Erythroblast (primary cell): ENCODE measurements at regions not wholly inside any gene's neighbourhood (a gene's known extent, or its start where the extent isn't known, plus 50 kb on each side); places are given as distances from the start of the nearest gene placed in this dataset.

ENCODE experiments used
- DNase-seq, 2 experiments: peaks; one replicate each; lab custom pipeline; 2025; lab: John Stamatoyannopoulos, UW
- GATA1 ChIP-seq: IDR thresholded peaks from 2 replicates; pipeline ENCODE4 v1.6.1; 2011; ENCODE audit warnings: low read depth, mild to moderate bottlenecking, control low read depth, low read length, moderate library complexity
- POLR2A ChIP-seq: IDR thresholded peaks from 2 replicates; pipeline ENCODE4 v1.6.1; 2011; ENCODE audit warnings: mild to moderate bottlenecking, low read length

DNA sequence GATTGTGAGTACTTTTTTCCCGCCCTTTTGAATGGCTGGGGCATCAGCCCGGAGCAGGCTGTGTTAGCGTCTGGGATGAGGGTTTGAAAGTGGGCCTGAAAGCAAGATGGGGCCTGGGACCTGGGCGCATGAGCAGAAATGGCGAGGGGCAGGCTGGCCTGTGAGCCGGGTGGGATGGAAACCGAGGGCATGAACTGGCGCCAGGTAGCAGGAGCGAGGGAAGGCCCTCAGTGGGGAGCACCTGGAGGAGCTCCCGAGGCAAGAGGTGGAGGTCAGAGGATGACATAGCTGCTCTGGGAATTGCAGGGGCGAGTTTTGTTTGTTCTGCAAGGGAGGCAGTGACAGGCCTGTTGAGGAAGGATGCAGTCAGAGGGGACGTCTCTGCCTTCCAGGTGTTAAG lies 68.6 kb downstream of the RGS12 start:
- no peak for DNase-seq
- TF ChIP-seq POLR2A (no peak), GATA1 (no peak)

DNA sequence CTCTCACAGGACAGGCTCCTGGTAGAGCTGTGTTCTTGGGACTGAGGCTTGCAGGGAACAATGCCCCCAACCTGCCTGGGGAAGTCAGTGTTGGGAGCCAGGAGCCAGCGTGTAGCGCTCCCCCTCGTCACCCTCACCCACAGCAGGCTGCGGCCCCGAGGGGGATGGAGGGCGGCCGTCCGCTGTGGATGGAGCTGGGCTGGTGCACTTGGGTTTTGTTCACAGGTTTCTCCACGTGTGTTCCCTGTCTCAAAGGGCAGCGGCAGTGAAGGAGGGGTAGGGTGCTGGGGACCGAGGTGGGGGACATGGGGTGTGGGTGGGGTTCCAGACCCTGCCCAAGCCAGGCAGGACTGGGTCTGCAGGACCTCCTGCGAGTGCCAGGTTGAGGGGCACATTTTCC lies 69.1 kb downstream of the RGS12 start:
- TF ChIP-seq GATA1, result no peak
- DNase-seq, result no peak

DNA sequence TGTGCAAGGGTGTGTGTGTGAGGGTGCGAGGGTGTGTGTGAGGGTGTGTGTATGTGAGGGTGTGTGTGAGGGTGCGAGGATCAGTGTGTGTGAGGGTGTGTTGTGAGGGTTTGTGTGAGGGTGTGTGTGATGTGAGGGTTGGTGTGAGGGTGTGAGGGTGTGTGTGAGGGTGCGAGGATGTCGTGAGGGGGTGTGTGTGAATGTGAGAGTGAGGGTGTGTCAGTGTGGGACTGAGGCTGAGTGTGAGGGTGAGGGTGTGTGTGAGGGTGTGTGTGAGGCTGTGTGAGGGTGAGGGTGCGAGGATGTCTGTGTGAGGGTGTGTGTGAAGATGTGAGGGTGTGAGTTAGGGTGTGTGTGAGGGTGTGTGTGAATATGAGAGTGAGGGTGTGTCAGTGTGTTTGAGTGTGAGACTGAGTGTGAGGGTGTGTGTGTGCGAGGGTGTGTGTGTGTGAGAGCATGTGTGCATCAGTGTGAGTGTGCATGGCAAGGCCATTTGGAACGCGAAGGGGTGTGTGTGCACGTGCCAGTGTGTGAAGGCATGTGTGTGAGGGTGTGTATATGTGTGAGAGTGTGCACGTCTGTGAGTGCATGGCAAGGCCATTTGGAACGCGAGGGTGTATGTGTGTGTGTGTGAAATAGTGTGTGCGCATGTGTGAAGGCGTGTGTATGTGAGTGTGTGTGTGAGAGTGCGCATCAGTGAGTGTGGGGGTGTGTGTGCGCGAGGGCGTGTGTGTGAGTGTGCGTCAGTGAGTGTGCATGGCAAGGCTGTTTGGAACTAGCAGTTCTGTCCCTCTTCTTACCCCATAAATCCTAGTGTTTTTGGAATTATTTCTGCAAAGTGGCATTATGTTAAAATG lies 69.8 kb downstream of the RGS12 start:
- DNase-seq, result no peak
- TF ChIP-seq POLR2A (no peak), GATA1 (no peak)

DNA sequence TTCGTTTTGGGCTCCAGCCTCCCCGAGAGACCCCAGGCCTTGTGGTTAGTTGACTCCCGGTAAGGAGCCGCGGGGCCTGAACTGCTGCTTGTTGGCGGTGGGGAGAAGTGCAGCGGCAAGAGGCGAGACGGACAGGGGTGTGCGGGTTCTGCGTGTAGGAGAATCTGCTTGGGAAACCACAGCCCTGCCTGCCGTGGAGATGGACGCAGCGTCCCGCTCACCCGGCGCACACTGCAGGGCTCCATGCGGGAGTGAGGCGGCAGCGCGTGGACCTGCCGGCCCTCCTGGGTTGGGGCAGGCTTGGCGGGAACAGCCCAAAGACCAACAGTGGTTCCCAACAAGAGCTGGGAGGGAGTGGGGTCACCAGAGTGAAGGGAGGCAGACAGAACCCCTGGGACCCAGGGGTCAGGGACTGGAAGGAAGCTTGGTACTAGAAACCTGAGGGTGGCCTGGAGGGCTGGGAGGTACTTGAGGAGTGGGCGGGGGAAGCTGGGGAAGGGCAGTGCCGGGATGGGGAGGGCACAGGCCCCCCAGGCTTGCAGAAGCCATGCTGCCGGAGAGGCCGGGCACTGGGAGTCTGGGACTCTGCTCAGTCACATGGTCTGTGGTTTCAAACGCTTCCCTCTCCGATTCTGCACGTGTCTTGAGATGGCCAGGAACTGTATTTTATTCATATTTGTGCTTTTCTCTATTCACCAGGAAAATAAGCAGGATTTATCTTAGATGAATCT lies 70.8 kb downstream of the RGS12 start:
- no peak for DNase-seq
- TF ChIP-seq GATA1 (no peak), POLR2A (no peak)

DNA sequence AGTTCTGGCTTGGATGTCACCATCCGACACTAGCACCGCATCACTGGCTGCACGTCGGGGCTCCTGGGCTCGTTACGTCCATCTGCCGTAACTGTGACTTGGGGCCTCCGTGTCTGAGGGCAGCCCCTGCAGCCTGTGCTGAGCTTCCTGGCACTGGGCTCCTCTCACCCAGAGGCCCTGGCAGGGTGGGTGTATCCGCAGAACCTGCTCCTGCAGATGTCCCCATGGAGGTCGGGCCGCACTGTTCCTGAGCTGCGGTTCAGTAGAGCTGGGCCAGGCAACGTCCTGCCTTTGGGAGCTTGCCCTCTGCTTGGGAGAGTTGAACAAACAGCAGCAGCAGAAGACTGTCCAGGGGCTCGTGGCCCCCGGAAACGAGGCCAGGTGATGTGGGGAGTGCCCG lies 71.4 kb downstream of the RGS12 start:
- TF ChIP-seq POLR2A (no peak), GATA1 (no peak)
- no peak for DNase-seq

DNA sequence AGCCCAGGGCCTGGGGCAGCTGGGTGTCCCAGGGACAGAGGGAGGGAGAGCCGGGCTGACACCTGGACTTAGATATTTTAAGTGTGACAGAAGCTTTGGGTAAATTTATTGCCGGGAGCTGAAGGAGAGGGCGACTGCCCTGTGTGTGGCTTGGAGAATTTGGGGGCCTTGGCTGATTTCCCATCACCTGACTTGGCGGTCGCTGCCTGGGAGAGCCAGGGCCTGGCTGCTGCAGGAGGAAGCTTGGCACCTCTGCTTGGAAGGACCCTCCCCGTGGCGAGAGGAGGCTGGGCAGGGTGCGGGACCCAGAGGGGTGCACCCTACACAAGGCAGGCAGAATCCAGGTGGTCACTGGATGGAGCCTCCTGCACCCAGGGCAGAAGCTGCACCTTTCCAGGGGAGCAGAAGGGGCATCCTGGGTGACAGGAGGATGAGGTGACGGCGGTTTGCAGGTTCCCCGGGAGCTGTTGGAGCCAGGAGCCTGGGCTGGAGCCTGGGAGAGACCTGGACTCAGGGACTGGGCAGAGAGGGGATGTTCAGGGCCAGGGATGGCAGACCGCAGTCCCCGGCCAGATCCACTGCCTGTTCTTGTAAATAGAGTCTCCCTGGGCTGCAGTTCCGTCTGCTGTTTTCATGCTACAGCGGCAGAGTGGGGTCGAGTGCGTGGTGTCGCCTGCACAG lies 72.0 kb downstream of the RGS12 start:
- TF ChIP-seq POLR2A, result no peak
- TF ChIP-seq GATA1, result no peak

DNA sequence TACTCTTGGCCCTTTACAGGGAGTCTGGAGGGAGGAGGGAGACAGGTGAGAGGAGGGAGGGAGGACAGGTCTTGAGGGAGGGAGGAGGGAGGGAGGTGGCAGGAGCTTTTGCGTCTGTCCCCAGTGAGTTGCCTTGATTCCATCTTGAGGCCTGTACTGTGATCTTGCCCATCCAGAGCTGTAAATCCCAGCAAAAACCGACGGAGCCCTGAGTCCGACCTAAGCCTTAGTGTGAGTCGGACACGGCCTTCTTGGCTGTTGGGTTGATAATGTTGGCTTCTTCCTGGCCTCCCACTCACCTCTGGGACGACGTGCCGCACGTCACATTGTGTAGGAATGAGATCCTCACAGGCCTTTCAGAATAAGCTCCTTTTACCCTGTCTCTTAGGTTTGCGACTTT lies 72.5 kb downstream of the RGS12 start:
- no peak for TF ChIP-seq GATA1
- TF ChIP-seq POLR2A, result no peak
- DNase-seq, result no peak

More for the DNA sequence above, 72.0 kb downstream of the RGS12 start:
- no peak for DNase-seq

DNA sequence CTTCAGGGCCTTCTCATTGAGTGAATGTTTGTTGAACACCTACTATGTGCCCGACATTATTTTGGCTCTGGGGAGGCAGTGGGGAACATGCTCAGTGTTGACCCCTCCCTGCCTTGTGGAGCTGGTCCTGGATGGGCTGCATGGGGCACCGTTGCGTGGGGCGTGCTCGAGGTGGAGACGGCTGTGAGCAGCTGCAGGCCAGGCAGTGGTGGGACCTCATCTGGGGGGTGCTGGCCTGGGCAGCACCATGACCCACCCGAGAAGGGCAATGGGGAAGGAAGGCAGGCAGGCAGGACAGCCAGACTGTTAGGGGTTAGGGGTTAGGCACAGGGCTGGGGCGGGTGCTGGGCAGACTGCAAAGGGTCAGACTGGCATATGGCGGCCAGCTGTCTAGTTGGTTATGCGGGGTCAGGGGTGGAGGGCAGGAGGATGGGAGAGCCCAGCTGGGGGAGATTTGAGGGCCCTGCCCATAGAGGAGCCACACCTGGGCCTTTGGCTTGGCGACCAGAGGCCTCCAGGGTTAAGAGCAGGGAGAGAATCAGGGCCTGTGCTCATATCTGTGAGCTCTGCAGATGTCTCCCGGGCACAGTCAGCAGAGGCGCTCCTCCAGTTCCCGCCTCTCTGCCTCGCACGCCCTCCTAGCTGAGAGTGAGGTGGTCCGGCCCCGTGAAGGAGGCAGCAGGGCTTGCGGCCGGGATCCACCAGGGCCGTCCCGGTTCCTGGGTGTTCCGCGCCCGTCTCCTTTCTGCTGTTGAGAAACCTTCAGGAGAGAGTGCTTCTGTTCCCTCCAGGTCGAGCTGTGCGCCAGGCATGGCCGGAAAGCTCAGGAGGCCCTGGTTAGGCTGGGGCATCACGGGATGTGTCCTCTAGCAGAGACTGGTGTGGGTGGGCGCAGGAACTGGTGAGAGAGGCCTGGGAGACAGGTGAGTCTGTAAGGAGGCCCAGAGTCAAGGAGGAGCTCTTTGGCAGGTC lies 73.3 kb downstream of the RGS12 start:
- TF ChIP-seq GATA1 (no peak), POLR2A (no peak)
- no peak for DNase-seq

DNA sequence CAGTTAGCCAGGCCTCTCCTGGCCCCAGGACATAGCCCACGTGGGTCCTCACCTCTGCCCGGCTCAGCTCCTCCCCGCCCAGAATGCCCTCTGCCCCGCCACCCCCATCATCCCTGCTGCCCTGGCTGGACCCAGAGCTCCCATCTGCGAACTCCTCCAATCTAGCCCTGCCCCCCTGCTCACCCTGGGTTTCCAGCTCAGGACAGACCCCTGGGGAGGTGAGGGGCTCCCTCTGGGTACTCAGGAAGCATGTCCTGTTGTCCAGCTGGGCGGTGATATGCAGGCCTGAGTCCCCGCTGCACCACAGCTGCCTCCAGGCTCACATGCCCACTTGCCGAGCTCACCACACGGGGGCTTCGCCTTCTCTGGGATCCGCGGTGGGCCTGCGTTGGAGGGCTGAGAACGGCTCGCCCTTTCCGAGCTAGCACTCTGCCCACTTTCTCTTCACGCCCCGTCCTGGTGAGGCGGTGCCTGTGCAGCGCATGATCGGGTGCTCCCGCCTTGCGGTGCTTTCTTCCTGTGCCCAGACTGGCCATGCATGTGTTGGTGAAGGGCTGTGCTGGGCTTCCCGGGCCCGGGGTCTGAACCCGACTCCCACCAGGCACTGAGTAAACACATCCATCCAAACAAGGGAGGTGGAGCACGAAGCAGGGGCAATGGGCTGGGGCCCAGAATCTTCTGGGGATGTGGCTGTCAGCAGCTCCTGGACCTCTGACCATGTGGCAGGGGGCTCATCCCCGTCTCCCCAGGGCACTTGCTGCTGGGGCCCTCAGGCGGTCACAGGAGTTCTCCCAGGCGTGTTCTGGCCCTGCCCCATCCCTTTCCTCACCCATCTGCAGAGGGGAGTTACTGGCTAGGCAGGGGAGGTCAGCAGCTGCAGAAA lies 74.3 kb downstream of the RGS12 start:
- DNase-seq, result no peak
- TF ChIP-seq GATA1 (no peak), POLR2A (no peak)

DNA sequence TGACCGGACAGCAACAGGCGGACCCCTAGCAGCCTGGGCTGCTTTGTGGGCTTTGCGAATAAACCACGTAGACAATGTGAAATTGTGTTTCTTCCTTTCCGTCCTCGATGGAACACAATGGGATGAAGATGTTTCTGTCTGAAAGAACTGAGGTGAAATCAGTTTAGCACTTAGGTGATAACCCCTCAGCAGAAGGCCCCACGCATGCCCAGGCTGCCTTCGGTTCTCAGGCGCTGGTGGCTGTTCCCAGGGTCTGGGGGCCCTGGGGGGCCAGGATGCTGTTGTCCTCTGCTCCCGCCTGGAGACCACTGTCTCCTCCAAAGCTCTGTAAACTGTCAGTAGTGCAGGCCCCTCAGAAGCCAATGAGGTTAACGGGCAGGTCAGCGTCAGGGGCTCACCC lies 73.9 kb upstream of the HGFAC start:
- no peak for DNase-seq
- TF ChIP-seq GATA1, result no peak

DNA sequence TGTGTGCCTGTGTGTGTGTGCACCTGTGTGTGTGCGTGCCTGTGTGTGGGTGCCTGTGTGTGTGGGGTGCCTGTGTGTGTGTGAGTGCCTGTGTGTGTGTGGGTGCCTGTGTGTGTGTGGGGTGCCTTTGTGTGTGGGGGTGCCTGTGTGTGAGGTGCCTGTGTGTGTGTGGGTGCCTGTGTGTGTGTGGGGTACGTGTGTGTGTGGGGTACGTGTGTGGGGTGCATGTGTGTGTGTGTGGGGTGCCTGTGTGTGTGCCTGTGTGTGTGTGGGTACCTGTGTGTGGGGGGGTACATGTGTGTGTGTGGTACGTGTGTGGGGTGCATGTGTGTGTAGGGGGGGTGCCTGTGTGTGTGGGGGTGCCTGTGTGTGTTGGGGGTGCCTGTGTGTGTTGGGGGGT lies 73.4 kb upstream of the HGFAC start:
- no peak for TF ChIP-seq GATA1
- no peak for TF ChIP-seq POLR2A
- DNase-seq, result no peak
